NCI-H2171 treated with DMSO at 0.1 percent for 48 hours (cell line): ENCODE measurements at regions not wholly inside any gene's neighbourhood (a gene's known extent, or its start where the extent isn't known, plus 50 kb on each side); places are given as distances from the start of the nearest gene placed in this dataset.
A peak's percentile ranks its signal among the peaks of the same experiment; 100 is the strongest.

Experiments
- DNase-seq: peaks from one replicate; lab custom pipeline; 2025; lab: John Stamatoyannopoulos, UW

- no peak for DNase-seq
Measured at GRCh38 chr22:27476318-27476717, 325.2 kb downstream of the MN1 start.

- no peak for DNase-seq
Measured at GRCh38 chr22:27476729-27477128, 324.8 kb downstream of the MN1 start.

- DNase-seq: no peak
Measured at GRCh38 chr22:27477171-27477570, 324.4 kb downstream of the MN1 start.

- peak; percentile 53 for DNase-seq
Measured at GRCh38 chr22:27480487-27480886, 321.1 kb downstream of the MN1 start.

- DNase-seq: no peak
Measured at GRCh38 chr22:27482402-27482801, 319.2 kb downstream of the MN1 start.

GRCh38 chr22:27483095-27483785 is 318.3 kb downstream of the MN1 start:
- DNase-seq: no peak

- DNase-seq: no peak
Measured at GRCh38 chr22:27485842-27486241, 315.7 kb downstream of the MN1 start.

- DNase-seq: no peak
Measured at GRCh38 chr22:27487600-27488452, 313.7 kb downstream of the MN1 start.

- DNase-seq: no peak
Measured at GRCh38 chr22:27488456-27489177, 312.9 kb downstream of the MN1 start.

- no peak for DNase-seq
Measured at GRCh38 chr22:27489178-27489675, 312.3 kb downstream of the MN1 start.

- DNase-seq: no peak
Measured at GRCh38 chr22:27490080-27490479, 311.5 kb downstream of the MN1 start.

GRCh38 chr22:27491888-27492287 is 309.7 kb downstream of the MN1 start:
- DNase-seq: no peak

- DNase-seq: no peak
Measured at GRCh38 chr22:27492566-27493201, 308.9 kb downstream of the MN1 start.

- no peak for DNase-seq
Measured at GRCh38 chr22:27493796-27494195, 307.8 kb downstream of the MN1 start.

- no peak for DNase-seq
Measured at GRCh38 chr22:27494785-27495184, 306.8 kb downstream of the MN1 start.

- DNase-seq: no peak
Measured at GRCh38 chr22:27495325-27495724, 306.2 kb downstream of the MN1 start.

GRCh38 chr22:27499121-27499520 is 302.4 kb downstream of the MN1 start:
- DNase-seq: no peak

GRCh38 chr22:27501191-27501936 is 300.2 kb downstream of the MN1 start:
- peak; percentile 86 for DNase-seq

GRCh38 chr22:27502327-27502726 is 299.2 kb downstream of the MN1 start:
- DNase-seq: no peak

- peak; percentile 58 for DNase-seq
Measured at GRCh38 chr22:27504360-27505253, 296.9 kb downstream of the MN1 start.
